Activated CD4-positive, alpha-beta T cell treated with anti-CD3 and anti-CD28 coated beads, Interleukin-2, amount 10 ng/mL, durations not matched to agents 7 days and 5 days (primary cell): ENCODE measurements at regions not wholly inside any gene's neighbourhood (a gene's known extent, or its start where the extent isn't known, plus 50 kb on each side); places are given as distances from the start of the nearest gene placed in this dataset.
"Not testable (repeated sequence)": the region's sequence is repeated elsewhere in the genome, so short reads cannot be mapped to it uniquely, and the experiment has no call there.

Experiments used
- CTCF ChIA-PET: fragments of 350-600 bp; sonication (Branson Sonifier 250); formaldehyde crosslinking; loops from one replicate; lab custom pipeline; 2021; ENCODE audit warnings: antibody characterized with exemption; lab: Charles Lee
- POLR2A ChIA-PET: fragments of 350-600 bp; sonication (Branson Sonifier 250); formaldehyde crosslinking; loops from one replicate; lab custom pipeline; 2021; ENCODE audit warnings: antibody characterized with exemption; lab: Charles Lee
- DNase-seq: peaks from one replicate; pipeline ENCODE4 v3.0.0-alpha.2; 2020
- H3K27ac Mint-ChIP-seq: one replicate; pipeline ENCODE4 v1.8.0; 2021; ENCODE audit warnings: mild to moderate bottlenecking, moderate library complexity, mixed read lengths
- H3K27me3 Mint-ChIP-seq: one replicate; pipeline ENCODE4 v1.8.0; 2021; ENCODE audit warnings: mixed read lengths
- H3K36me3 Mint-ChIP-seq: one replicate; pipeline ENCODE4 v1.8.0; 2021; ENCODE audit warnings: low read depth, mixed read lengths
- H3K4me1 Mint-ChIP-seq: one replicate; pipeline ENCODE4 v1.8.0; 2021; ENCODE audit warnings: mixed read lengths
- H3K4me3 Mint-ChIP-seq: one replicate; pipeline ENCODE4 v1.8.0; 2021; ENCODE audit warnings: mild to moderate bottlenecking, moderate library complexity, mixed read lengths
- H3K9me3 Mint-ChIP-seq: one replicate; pipeline ENCODE4 v1.8.0; 2021; ENCODE audit warnings: mixed read lengths

GRCh38 chr4:189627041-189627440 is 313.6 kb upstream of the FRG1 start:
- H3K36me3 Mint-ChIP-seq, POLR2A ChIA-PET, H3K27me3 Mint-ChIP-seq, H3K4me1 Mint-ChIP-seq, H3K4me3 Mint-ChIP-seq, H3K27ac Mint-ChIP-seq, DNase-seq, CTCF ChIA-PET, H3K9me3 Mint-ChIP-seq: not testable (repeated sequence)

GRCh38 chr4:189629733-189630132 is 310.9 kb upstream of the FRG1 start:
- H3K36me3 Mint-ChIP-seq, H3K4me1 Mint-ChIP-seq, H3K27ac Mint-ChIP-seq, H3K27me3 Mint-ChIP-seq, H3K4me3 Mint-ChIP-seq, DNase-seq, CTCF ChIA-PET, H3K9me3 Mint-ChIP-seq, POLR2A ChIA-PET: not testable (repeated sequence)

DNA sequence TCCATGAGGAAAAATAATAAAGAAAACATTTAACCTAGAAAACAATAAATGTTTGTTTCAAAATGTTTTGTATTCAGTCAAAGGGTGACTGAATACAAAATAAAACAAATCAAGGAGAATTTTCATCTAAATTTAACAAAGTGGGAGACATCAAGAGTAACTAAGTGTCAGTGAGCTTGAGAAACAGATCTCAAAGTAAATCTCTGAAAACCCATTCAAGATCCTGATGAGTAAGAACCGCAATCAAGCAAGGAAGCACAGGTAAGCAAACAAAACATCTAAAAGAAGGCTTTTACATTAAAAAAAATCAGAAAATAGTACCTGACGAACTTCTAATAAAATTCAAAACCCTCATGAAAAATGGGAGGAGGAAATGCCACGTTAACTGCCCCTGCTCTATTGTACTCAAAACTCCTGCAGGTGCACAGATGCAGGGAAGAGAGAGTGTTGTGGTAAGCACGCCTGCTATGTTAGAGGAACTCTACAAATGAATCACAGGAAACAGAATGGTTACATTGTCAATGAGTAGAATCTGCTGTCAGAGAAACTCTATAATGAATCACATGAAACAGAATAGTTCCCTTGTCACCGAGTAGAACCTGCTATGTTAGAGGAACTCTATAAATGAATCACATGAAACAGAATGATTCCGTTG is 309.6 kb upstream of the FRG1 start:
- H3K4me1 Mint-ChIP-seq, DNase-seq: not testable (repeated sequence)

DNA sequence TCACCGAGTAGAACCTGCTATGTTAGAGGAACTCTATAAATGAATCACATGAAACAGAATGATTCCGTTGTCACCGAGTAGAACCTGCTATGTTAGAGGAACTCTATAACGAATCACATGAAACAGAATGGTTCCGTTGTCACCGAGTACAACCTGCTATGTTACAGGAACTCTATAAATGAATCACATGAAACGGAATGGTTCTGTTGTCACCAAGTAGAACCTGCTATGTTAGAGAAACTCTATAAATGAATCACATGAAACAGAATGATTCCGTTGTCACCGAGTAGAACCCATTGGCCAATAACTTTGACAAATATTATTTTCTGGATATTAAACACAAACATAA is 309.1 kb upstream of the FRG1 start:
- POLR2A ChIA-PET, H3K27me3 Mint-ChIP-seq, CTCF ChIA-PET, H3K4me3 Mint-ChIP-seq, DNase-seq, H3K36me3 Mint-ChIP-seq, H3K4me1 Mint-ChIP-seq, H3K9me3 Mint-ChIP-seq: not testable (repeated sequence)
- H3K27ac Mint-ChIP-seq: peak overlapping the region; percentile 54

More for the DNA sequence above, 309.6 kb upstream of the FRG1 start:
- CTCF ChIA-PET, H3K36me3 Mint-ChIP-seq, H3K9me3 Mint-ChIP-seq, POLR2A ChIA-PET, H3K27me3 Mint-ChIP-seq: not testable (repeated sequence)
- Mint-ChIP-seq H3K27ac (peak overlapping the region; percentile 54), H3K4me3 (peak overlapping the region; percentile 44)

GRCh38 chr4:189650436-189650835 is 290.2 kb upstream of the FRG1 start:
- H3K4me1 Mint-ChIP-seq, H3K27ac Mint-ChIP-seq, POLR2A ChIA-PET, H3K36me3 Mint-ChIP-seq, DNase-seq, H3K27me3 Mint-ChIP-seq, H3K4me3 Mint-ChIP-seq, CTCF ChIA-PET, H3K9me3 Mint-ChIP-seq: not testable (repeated sequence)

- DNase-seq, POLR2A ChIA-PET, CTCF ChIA-PET, H3K27ac Mint-ChIP-seq, H3K4me3 Mint-ChIP-seq, H3K9me3 Mint-ChIP-seq, H3K4me1 Mint-ChIP-seq, H3K27me3 Mint-ChIP-seq, H3K36me3 Mint-ChIP-seq: not testable (repeated sequence)
These were observed 287.5 kb upstream of the FRG1 start for GRCh38 chr4:189653130-189653653.

DNA sequence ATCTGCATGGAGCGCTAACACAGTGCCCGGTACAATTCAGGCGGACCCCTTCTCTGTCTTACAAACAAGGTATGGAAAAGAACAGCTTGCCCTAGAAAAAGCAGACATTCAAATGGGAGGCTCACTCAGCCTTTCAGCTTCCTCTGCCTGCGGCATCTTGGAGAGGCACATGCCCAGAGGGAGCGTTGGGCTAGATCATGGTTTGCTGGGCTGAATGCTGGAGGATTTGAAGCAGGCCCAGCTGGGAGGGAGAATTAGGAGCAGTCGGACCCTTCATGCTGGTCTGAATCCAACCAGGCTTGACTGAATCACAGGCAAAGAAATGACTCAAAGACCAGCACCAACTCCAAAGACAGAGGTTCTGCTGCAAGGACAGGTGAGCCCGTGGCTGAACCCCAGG is 286.7 kb upstream of the FRG1 start:
- H3K27ac Mint-ChIP-seq, CTCF ChIA-PET, H3K9me3 Mint-ChIP-seq, H3K4me3 Mint-ChIP-seq, H3K27me3 Mint-ChIP-seq, H3K36me3 Mint-ChIP-seq, POLR2A ChIA-PET, H3K4me1 Mint-ChIP-seq, DNase-seq: not testable (repeated sequence)

- H3K4me3 Mint-ChIP-seq, H3K27me3 Mint-ChIP-seq, CTCF ChIA-PET, DNase-seq, H3K27ac Mint-ChIP-seq, H3K9me3 Mint-ChIP-seq, POLR2A ChIA-PET, H3K4me1 Mint-ChIP-seq, H3K36me3 Mint-ChIP-seq: not testable (repeated sequence)
These were observed 286.3 kb upstream of the FRG1 start for GRCh38 chr4:189654396-189654795.

- POLR2A ChIA-PET, H3K27me3 Mint-ChIP-seq, DNase-seq, H3K9me3 Mint-ChIP-seq, H3K4me3 Mint-ChIP-seq, CTCF ChIA-PET, H3K36me3 Mint-ChIP-seq, H3K27ac Mint-ChIP-seq, H3K4me1 Mint-ChIP-seq: not testable (repeated sequence)
These were observed 284.9 kb upstream of the FRG1 start for GRCh38 chr4:189655817-189656216.

DNA sequence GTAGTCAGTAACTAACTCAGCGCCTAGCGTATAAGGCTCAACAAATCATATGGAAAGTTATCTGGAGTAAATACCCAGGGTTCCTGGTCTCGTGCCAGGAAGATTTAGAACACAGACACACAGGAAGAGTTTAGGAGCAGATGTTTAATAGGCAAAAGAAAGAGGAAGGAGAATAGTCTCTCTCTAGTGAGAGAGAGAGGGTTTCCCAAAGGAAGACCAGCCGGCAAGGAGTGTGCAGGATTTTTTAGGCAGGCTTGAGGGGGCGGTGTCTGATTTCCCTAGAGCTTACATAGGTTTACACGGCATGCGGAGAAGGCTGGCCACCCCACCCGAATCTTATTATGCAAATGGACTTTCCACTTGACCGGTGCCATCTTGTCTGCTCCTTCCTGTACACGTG is 284.0 kb upstream of the FRG1 start:
- no peak overlapping the region for H3K4me3 Mint-ChIP-seq
- CTCF ChIA-PET: no interaction called here

DNA sequence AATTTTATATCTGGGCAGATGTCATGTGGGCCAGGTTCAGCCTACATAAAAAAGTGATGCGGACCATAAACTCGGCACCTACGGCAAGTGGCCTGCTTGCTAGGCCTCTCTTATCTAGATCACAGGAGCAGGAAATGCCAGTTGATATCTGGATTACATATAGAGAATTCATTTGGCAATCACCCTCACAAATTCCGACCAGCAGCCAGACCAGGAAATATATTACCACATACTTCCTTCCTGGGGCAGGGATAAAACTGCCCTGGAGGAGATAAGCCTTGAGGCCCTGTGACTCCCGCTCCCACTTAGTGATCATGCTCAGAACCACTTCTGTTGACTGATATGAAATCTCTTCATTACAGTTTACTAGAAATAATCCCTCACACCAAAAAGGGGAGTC is 282.4 kb upstream of the FRG1 start:
- not testable (repeated sequence) for H3K4me3 Mint-ChIP-seq

More for the DNA sequence above, 284.0 kb upstream of the FRG1 start:
- H3K9me3 Mint-ChIP-seq: no peaks in the 10 kb centered on the region
- H3K36me3 Mint-ChIP-seq: no peaks in the 10 kb centered on the region
- POLR2A ChIA-PET: no interaction called here
- H3K4me1 Mint-ChIP-seq: peaks cover 2% of the 10 kb centered on the region
- DNase-seq: no peak
- H3K27ac Mint-ChIP-seq: no peak overlapping the region
- no peaks in the 10 kb centered on the region for H3K27me3 Mint-ChIP-seq

GRCh38 chr4:189658831-189659230 is 281.8 kb upstream of the FRG1 start:
- H3K36me3 Mint-ChIP-seq, CTCF ChIA-PET, H3K4me1 Mint-ChIP-seq, POLR2A ChIA-PET, H3K27ac Mint-ChIP-seq, H3K4me3 Mint-ChIP-seq, DNase-seq, H3K9me3 Mint-ChIP-seq, H3K27me3 Mint-ChIP-seq: not testable (repeated sequence)

More for the DNA sequence above, 282.4 kb upstream of the FRG1 start:
- H3K4me1 Mint-ChIP-seq, H3K27me3 Mint-ChIP-seq, H3K36me3 Mint-ChIP-seq, POLR2A ChIA-PET, CTCF ChIA-PET, H3K9me3 Mint-ChIP-seq, DNase-seq, H3K27ac Mint-ChIP-seq: not testable (repeated sequence)

GRCh38 chr4:189659287-189659686 is 281.4 kb upstream of the FRG1 start:
- no peak for DNase-seq
- ChIA-PET POLR2A (no interaction called here), CTCF (no interaction called here)
- Mint-ChIP-seq H3K36me3 (no peaks in the 10 kb centered on the region), H3K4me3 (no peak overlapping the region), H3K4me1 (peaks cover 2% of the 10 kb centered on the region), H3K27me3 (no peaks in the 10 kb centered on the region), H3K9me3 (no peaks in the 10 kb centered on the region), H3K27ac (no peak overlapping the region)

DNA sequence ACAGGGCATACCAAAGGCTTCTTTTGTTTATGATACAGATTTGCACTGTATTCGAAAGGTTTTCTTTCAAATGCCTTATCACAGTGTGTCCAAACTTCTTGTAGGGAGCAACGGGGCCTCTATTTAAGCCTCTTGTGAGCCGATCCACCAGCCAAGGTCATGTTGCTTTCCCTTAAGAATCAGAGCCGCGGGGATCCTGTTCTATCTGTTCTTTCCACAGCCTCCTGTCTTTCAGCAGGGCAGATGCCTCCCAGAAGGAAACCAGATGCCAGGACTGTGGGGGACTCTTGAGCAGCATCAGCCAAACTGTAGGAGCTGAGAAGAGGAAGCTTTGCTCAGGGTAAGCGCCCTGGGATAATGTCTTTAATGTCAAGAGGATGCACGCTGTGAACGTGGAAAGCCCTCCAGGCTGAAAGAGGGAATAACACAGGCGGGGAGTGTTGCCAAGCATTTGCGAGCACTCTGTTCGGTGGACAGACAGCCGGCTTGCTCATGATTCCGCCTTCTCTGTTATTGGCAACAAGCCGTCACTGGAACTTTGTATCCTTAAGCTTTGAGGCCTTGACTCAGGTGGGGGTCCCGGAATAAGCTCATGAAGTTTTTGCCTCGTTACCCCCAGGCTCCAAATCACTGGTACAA is 279.8 kb upstream of the FRG1 start:
- no peaks in the 10 kb centered on the region for H3K27me3 Mint-ChIP-seq
- no peak overlapping the region for H3K27ac Mint-ChIP-seq
- DNase-seq: no peak
- ChIA-PET POLR2A (no interaction called here), CTCF (no interaction called here)
- H3K4me3 Mint-ChIP-seq: no peak overlapping the region
- no peaks in the 10 kb centered on the region for H3K36me3 Mint-ChIP-seq
- no peaks in the 10 kb centered on the region for H3K9me3 Mint-ChIP-seq
- peaks cover 2% of the 10 kb centered on the region for H3K4me1 Mint-ChIP-seq
